A673 (cell line): ENCODE measurements at regions not wholly inside any gene's neighbourhood (a gene's known extent, or its start where the extent isn't known, plus 50 kb on each side); places are given as distances from the start of the nearest gene placed in this dataset.

Experiments
- EZH2 ChIP-seq: fragments of 200-600 bp; sonication (generic); IDR thresholded peaks from 2 replicates; pipeline ENCODE4 v1.6.1; 2017; ENCODE audit warnings: borderline replicate concordance, low read depth, mild to moderate bottlenecking, mixed read lengths, antibody characterized with exemption, low read length; ENCODE audit not compliant: poor library complexity, severe bottlenecking
- TF ChIP-seq, protein P1 (sequence below): fragments of 300-800, 200-600 bp; sonication (generic); conservative IDR thresholded peaks from 2 replicates; pipeline ENCODE4 v1.5.1; 2017; ENCODE audit warnings: low read depth, mild to moderate bottlenecking, antibody characterized with exemption, low read length, moderate library complexity, mixed read lengths

DNA sequence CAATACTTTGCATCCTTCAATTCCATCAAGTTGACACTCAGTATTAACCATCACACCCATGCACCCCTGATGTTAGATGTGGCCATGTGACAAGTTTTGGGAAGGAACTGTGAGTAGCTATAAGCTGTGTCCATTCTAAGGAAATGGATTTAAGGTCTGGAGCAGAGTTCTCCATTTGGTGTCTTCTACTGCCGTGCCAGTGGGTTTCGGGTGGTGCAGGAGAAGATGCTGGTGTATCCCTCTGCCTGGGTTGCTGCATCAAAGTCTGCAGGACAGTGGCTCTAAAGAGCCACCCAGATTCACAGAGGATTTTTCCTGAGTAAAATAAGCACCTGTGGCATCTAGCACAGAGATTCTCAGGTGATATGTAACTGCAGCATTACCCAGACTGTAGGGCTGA lies 105.7 kb upstream of the IRS2 start:
- TF ChIP-seq, protein P1, sequence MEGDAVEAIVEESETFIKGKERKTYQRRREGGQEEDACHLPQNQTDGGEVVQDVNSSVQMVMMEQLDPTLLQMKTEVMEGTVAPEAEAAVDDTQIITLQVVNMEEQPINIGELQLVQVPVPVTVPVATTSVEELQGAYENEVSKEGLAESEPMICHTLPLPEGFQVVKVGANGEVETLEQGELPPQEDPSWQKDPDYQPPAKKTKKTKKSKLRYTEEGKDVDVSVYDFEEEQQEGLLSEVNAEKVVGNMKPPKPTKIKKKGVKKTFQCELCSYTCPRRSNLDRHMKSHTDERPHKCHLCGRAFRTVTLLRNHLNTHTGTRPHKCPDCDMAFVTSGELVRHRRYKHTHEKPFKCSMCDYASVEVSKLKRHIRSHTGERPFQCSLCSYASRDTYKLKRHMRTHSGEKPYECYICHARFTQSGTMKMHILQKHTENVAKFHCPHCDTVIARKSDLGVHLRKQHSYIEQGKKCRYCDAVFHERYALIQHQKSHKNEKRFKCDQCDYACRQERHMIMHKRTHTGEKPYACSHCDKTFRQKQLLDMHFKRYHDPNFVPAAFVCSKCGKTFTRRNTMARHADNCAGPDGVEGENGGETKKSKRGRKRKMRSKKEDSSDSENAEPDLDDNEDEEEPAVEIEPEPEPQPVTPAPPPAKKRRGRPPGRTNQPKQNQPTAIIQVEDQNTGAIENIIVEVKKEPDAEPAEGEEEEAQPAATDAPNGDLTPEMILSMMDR = no peak
- TF ChIP-seq EZH2 = no peak
